GM21528 (cell line): ENCODE measurements at regions not wholly inside any gene's neighbourhood (a gene's known extent, or its start where the extent isn't known, plus 50 kb on each side); places are given as distances from the start of the nearest gene placed in this dataset.
"Not testable (repeated sequence)": the region's sequence is repeated elsewhere in the genome, so short reads cannot be mapped to it uniquely, and the experiment has no call there.

Experiments
- ATAC-seq: cut with Tn5 transposase; IDR thresholded peaks from one replicate; pipeline ENCODE4 v1.9.1; 2021; ENCODE audit warnings: mild to moderate bottlenecking, moderate library complexity; ENCODE audit not compliant: unreplicated experiment, low FRiP score

DNA sequence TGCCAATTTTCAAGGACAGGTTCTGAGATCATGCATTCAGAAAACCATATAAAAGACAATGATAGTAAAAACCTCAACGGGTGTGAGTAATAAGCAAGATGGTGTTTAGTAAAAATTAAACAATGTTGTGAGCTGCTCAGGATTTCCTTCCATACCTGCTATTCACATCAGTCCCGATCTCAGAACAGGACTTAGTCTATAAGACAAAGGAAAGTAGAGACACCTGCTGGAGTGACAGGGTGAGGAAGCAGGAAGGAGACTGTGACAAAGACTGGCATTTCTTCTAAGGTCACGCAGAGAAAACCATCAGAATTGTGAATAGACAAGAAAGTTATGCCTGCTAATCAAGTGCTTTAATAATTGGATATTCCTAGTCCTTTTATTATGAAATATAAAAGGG lies 648.0 kb downstream of the DACH1 start:
- no peak for ATAC-seq

DNA sequence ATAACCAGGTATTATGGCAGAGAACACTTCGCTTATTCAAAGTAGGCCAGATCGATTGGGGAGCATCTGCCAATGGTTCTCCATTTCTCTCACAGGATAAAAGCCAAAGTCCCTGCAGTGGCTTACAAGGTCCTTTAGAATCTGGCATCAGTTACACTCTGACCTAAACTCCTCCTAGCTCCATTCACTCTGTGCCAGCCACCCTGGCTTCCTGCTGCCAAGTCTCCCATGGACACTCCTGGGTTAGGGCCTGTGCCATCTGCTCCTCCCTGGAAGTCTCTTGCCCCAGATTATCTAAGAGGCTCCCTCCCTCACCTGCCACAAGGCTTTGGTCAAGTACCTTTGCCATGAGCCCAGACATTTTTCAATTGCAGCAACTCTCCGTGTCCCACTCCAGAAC lies 649.2 kb downstream of the DACH1 start:
- no peak for ATAC-seq

DNA sequence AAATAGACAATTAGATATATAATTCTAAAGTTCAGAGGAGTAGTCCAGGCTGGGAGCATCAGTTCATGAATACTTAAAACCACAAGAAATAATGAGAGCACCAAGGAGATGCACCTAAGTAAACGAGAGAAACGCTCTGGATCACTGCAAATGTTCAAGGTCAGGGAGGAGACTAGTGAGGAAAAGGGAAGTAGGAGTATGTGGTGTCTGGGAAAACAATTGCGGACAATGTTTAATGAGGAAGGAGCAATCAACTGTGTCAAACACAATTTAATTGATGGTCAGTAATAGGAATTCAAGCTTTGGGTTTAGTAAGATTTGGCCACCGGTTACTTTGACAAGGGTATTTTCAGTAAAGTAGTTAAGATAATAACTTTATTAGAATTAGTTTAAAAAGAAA lies 652.2 kb downstream of the DACH1 start:
- no peak for ATAC-seq

DNA sequence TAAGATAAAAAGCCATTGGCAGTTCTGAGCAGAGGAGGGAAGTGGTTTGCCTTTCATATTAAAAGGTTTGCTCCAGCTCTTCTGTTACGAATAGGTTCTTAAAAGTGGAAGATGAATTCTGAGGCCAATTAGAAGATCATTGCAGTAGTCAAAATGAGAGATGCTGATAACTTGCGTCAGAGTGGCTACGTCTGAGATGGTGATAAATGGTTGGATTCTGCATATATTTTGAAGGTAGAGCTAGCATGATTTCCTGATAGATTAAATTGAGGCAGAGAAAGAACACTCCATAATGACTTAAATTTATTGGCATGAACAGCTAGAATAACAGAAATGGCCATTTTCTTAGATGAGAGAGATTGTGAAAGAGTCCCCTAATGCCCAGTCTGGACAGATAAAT lies 652.6 kb downstream of the DACH1 start:
- no peak for ATAC-seq

DNA sequence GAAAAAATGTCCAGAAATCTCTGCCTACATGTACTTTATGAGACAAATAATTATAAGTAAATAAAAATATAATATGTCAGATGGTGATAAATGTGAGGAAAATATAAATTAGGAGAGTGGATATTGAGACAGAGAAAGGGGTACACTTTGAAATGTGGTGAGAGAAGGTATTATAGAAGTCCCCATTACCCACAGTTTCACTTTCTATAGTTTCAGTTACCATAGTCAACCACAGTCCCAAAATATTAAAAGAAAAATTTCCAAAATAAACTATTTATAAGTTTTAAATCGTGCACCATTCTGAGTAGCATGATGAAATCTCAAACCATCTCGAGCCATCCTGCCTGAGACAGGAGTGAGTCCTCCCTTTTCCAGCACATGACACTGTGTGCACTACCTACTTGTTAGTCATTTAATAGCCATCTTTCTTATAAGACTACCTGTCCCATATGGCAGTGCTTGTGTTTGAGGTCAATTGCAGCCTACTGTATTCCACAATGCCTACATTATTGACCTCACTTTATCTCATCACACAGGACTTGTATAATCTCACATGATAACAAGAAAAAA lies 653.7 kb downstream of the DACH1 start:
- no peak for ATAC-seq

DNA sequence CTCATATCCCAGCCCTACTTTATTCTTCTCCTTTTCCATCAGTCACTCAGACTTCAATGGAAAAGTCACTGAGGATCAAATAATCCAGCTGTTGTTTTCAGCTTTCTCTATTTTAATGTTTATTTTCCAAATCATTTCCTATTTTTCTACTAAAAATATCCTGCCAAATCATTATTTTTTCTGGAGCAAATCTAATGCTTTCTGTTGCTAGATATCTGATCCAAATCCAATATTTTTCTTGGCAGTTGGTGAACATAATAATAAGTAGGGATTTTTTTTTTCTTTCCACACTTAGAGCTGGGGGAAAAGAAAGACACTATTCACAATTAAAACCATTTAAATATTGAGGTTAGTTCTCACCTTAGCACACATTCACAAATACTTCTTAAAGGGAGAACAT lies 656.1 kb downstream of the DACH1 start:
- no peak for ATAC-seq

DNA sequence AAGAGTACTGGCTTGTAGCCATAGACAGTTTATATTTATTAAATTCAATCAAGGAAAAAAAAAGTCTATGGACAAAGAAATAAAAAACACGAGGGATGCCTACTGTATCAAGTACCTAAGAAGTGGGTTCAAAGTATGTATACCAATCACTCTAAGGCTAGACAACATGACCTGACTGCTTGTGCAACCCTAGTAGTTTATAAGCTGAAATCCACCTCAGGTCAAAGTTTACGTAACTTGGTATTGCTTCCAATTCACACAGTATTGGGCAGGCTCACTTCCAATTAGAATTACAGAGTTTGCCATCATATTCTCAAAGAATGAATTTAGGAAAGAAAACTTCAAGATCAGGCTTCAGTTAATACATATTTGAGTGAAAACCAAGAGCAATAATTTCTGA lies 657.8 kb downstream of the DACH1 start:
- no peak for ATAC-seq

DNA sequence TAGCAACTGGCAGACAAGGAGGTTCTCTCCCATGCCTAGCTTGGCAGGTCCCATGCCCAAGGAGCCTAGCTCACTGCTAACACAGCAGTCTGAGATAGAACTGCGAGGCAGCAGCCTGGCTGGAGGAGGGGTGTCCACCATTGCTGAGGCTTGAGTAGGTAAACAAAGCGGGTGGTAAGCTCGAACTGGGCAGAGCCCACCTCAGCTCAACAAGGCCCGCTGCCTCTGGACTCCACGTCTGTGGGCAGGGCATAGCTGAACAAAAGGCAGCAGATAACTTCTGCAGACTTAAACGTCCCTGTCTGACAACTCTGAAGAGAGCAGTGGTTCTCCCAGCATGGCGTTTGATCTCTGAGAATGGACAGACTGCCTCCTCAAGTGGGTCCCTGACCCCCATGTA lies 682.4 kb downstream of the DACH1 start:
- not testable (repeated sequence) for ATAC-seq

DNA sequence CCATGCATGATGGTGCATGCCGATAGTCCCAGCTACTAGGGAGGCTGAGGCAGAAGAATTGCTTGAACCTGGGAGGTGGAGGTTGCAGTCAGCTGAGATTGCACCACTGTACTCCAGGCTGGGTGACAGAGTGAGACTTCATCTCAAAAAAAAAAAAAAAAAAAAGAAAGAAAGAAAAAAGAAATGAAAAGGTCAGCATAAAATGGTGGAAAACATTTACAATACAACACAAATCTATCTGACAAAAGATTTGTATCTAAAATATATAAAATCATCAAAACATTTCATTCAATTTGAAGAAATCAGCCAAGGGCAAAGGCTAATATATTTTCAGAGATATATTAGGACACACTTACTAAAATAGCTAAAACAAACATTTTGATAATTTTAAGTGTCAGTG lies 683.7 kb downstream of the DACH1 start:
- ATAC-seq, result not testable (repeated sequence)

DNA sequence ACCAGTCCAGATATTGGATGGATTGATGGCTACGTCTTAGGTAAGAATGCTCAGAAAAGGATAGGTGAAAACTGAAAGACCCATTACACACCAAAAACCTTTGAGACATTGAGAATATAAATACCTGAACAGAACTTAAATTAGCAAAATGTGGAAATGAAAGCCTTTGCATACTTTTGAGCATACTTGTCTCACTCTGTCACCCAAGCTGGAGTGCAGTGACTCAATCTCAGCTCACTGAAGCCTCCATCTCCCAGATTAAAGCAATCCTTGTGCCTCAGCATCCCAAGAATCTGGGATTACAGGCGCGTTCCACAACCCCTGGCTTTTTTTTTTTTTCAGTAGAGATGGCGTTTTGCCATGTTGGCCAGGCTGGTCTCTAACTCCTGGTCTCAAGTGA lies 695.3 kb downstream of the DACH1 start:
- no peak for ATAC-seq

DNA sequence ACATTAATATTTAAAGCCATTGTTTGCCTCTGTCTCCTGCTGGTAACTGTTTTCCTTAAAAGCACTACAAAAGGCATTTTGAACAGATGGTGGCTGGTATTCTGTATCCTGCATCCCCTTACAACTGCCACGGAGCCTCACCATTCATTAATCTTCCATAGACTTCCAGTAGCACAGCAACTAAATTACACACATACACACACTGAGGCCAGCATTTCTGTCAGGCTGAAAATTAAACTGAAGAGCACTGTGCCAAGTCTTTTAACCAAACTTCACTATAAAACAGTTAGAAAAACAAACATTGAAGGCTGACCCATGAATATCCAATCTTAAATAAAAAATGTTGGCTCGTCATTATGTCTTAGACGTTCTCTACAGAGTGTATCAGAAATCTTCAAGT lies 697.8 kb downstream of the DACH1 start:
- no peak for ATAC-seq

DNA sequence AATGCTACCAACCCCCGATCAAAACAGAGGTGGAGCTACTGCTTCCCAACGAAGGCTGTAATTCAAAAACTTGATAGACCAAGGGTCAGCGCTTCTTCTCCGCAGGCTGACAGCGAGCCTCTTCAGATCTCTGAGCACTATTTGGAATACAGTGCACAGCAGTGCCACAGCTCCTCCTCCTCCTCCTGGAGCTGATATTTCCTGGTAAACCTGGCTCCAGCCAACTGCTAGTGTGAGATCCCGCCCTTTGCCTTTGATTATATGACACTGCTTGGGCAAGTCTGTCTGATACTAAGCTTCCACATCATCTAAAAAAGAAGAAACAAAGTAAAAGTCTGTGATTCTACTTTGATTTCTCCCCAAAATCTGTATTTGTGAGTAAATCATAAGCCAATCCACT lies 710.5 kb downstream of the DACH1 start:
- ATAC-seq, result no peak

DNA sequence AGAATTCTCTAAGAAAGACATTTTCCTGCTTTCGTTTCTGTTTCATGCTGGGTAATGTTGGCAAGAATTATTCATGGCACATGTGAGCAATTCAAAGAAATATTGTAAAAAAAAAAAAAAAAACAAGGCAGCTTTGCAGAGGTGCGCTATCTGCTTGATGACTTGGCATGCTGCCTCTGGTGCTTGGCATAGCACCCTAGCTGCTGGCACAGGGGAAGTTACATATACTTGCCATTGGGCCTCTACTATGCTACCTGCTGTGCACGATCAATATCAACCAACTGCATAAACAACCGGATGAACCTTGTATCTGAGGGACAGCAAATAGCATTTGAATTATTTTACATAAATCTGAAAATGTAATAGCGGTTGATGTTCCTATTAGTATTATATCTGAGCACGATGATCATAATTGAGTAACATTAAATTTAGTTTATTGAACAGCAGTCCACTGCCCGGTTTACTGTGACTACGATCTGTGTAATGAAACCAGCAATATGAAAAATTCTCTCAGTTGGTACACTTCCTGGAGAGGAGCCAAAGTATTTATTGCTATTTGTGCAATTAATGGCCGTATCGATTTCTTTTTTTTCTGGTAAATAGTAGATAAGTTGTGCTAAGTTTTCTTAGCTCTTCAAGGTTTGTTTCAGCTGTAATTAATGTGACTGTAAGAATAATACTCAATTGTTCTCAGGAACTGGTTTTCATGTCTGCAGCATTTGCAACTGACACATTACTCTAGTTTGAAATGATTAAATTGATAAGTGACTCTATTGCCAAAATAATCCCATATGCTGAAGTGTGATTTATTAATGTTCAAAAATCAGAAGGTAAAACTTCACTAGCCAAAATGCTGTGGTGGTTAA lies 717.3 kb downstream of the DACH1 start:
- no peak for ATAC-seq

DNA sequence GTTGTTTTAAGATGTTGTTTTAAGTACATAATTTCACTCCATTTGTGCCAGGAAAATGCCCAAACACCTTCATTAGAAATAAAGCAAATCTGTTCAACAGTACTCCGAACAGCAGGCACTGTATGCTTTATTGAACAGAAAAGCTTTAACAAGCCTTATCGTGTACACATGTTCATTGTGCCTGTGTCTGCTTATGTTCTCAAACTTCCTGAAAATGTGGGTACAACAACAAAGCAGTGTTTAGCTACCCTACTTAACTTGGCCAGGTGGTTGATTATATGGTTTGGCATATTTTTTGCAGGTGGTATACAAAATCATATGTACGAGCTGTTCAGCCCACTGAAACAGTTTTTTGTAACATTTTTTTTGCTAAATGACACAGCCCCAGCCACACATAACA lies 718.0 kb downstream of the DACH1 start:
- ATAC-seq, result no peak

DNA sequence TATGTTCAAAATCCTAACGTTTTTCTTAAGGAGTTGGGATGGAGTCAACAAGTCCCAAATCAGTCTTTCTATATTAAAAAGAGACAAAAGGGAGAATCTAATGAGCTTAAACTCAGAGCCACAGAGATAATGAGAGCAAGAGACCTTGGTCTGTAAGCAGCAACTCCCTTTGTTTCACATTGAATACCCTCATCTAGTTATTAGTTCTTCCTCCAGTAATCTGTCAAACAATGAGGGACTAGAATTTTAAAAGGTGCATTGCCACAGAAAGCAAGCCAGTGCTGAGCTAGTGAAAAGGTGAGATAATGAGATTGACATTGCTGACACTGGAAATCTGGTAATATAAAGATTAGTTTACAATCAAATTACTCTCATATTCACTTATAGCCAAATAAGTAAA lies 718.6 kb downstream of the DACH1 start:
- no peak for ATAC-seq

DNA sequence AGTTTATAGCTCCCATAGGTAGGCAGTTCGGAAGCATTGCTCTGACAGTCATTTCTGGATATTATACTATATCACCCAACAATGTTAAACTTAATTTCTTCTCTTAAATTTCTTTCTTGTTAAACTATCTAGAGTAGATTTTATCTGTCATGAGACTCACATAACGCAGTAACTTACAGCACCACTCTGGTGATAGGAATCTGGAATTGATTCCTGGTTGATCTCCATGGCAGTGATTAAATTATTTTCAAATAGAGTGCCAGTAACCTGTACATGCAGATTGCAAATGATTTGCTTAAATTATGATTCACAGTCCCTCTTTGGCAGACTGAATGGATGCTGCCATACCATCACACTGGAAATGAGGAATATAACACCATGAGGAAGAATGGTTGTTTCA lies 722.1 kb downstream of the DACH1 start:
- no peak for ATAC-seq

DNA sequence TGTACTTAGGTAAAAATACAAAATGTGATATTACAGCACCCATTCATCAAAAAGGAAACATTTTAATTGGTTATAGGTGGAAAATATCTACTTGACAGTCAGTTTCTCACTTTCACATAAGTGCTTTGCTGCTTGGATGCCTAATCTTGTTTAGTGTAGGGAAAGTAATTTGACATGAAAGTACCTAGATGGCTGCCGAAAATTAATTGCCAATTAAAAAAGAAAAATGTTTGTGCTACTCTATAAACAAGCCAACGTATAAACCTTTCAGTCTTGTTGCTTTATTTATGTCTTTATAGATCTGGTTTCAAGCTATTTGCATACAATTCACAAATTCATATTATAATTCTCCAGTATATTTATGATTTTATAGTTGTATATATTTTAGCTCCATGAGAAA lies 729.9 kb downstream of the DACH1 start:
- no peak for ATAC-seq

DNA sequence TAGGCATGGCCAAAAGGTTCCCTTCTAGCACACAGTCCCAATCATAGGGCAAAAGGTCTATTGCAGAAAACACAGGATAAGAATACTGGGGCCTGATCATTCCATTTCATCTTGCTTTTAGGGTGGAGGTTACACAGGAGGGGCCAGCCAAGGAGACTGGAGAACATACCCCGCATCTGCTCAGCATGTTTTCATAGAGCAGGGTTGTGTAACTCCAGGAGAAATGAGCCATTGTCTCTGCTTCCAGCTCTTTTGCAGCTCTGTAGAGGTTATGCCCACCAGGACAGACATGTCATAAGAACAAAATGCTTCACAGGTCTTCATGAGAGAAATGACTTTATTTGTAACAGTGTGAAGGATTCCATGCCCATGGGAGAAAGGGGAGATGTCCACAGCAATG lies 742.8 kb downstream of the DACH1 start:
- ATAC-seq, result no peak

DNA sequence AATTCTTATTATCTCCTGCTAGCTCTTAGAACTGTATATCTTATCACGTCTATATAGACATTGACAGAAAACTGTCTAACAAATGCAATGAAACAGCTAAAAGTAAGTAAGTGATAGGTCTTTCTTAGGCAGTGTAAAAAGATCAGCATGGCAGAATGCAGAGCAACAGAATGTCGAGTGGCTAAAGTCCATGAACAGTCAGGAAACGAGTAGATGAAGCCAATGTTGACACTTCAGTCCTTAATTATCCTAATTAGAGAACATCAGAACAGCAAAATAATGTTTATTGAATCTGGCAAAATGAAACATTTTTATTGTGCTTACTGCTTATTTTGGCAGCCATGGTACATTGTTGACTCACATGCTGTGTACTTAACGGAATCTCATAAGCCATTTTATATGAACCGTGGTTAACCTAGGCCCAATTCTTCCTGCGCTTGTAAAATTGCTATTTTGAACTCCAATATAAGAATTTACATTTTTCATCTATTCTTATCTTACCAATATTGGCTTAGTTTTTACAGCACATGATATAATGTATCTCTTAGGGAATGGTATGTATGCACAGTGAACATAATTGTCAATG lies 748.1 kb downstream of the DACH1 start:
- no peak for ATAC-seq

DNA sequence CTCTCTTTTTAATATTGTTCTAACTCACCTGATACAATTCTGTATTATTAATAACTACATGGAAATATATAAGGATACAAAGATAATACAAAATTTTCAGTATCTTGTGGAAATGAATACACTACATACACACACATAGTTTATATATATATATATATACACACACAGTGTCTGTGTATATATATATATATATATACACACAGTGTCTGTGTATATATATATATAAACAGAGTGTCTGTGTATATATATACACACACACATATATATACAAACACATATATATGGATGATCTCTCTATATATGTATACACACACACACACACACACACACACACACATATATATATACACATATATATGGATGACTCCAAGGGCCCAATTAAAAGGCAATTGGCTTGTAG lies 749.1 kb downstream of the DACH1 start:
- ATAC-seq, result no peak

DNA sequence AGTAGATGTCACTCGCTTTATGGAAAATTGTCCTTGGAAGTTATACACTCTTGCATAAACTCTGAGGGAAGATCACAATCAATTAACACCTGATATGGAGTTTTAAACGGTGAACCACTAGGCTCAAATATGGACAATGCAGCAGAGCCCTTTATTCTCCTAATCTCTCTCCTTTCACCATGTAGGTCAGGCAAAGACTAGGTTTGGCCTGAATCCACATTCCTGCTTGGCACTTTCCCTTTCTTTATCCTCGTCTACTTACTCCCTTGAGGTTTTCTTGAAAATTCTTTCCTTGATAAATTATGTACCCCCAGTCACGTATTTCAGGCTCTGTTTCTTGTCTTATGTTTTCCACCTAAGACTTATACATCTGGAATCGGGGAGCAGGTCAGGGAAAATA lies 751.7 kb downstream of the DACH1 start:
- ATAC-seq, result no peak

DNA sequence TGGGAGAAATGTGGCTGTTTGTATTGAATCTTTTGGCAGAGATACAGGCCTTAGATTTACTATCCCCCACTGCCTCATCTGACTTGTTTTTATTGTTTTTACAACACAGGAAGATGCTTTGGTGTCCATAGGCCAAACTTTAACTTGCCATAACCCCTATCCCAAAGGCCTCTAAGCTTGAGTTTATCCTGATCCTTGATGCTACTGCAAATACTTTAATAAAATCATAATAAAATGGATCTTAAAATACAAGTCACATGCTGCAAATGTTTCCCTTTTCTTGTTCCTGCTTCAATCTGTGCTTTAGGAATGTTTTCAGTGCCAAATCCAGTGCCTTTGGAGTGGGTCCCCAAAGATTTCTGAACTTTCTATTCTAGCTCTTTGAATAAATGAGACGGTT lies 770.6 kb downstream of the DACH1 start:
- no peak for ATAC-seq
